ENCODE measurements at regions not wholly inside any gene's neighbourhood (a gene's known extent, or its start where the extent isn't known, plus 50 kb on each side); places are given as distances from the start of the nearest gene placed in this dataset.
"Not testable (repeated sequence)": the region's sequence is repeated elsewhere in the genome, so short reads cannot be mapped to it uniquely, and the experiment has no call there.

GRCh38 chr12:20006871-20007730 lies 361.2 kb upstream of the PDE3A start:
- H3K4me3 ChIP-seq (replicated peaks in 1 of 3; ENCODE audit: low read depth in 2 of 3, low read length in 3 of 3): no peak overlapping the region
- no peaks in the 10 kb centered on the region for H3K79me2 ChIP-seq (ENCODE audit: insufficient read depth, low read length)
- no peak overlapping the region for H3K9ac ChIP-seq (ENCODE audit: insufficient read depth, low read length, poor library complexity, severe bottlenecking)
- intact Hi-C loops (cut with micrococcal nuclease): no loop called here
- Mint-ChIP-seq H3K27ac (no peak overlapping the region), H3K4me1 (no peaks in the 10 kb centered on the region), H3K27me3 (ENCODE audit: low read depth in 3 of 3) (peaks cover 0 to 1% (median 1%) of the 10 kb centered on the region in 3 donors), H3K9me3 (peaks cover 3 to 12% (median 7%) of the 10 kb centered on the region in 7 donors), H3K36me3 (no peaks in the 10 kb centered on the region), H3K4me3 (no peak overlapping the region)
- no peaks in the 10 kb centered on the region for H3K4me1 ChIP-seq (ENCODE audit: control insufficient read depth in 1 of 2, insufficient read depth in 2 of 2, low read length in 2 of 2)
- no peak for TF ChIP-seq CTCF (IDR thresholded peaks at IDR 0.05)
- no peaks in the 10 kb centered on the region for H3K36me3 ChIP-seq (replicated peaks in 1 of 2; ENCODE audit: control insufficient read depth in 1 of 2, insufficient read depth in 2 of 2, low read length in 2 of 2)
- no peak overlapping the region for H3K4me2 ChIP-seq (replicated peaks; ENCODE audit: extremely low read depth, low read length, poor library complexity, severe bottlenecking)
- H2AFZ ChIP-seq (ENCODE audit: insufficient read depth, low read depth, low read length, poor library complexity, severe bottlenecking): no peak overlapping the region
- H4K20me1 ChIP-seq (ENCODE audit: insufficient read depth, low read length): no peaks in the 10 kb centered on the region
- peaks cover 3 to 10% of the 10 kb centered on the region in 2 donors for H3K9me3 ChIP-seq (replicated peaks in 1 of 2; ENCODE audit: control insufficient read depth in 1 of 2, insufficient read depth in 1 of 2, low read length in 2 of 2)
- 100% methylated on average over 1 of the region's 8 CpGs for WGBS (ENCODE audit: insufficient coverage)
- H3K27me3 ChIP-seq (ENCODE audit: control insufficient read depth in 2 of 2, insufficient read depth in 2 of 2, low read length in 2 of 2): no peaks in the 10 kb centered on the region
- no peak for DNase-seq
- H3K27ac ChIP-seq (ENCODE audit: low read depth in 1 of 2, low read length in 2 of 2): no peak overlapping the region

- H3K36me3 Mint-ChIP-seq; H3K27me3 ChIP-seq (ENCODE audit: control insufficient read depth in 2 of 2, insufficient read depth in 2 of 2, low read length in 2 of 2); H3K27ac ChIP-seq (ENCODE audit: low read depth in 1 of 2, low read length in 2 of 2); H2AFZ ChIP-seq (ENCODE audit: insufficient read depth, low read depth, low read length, poor library complexity, severe bottlenecking); H3K4me2 ChIP-seq (replicated peaks; ENCODE audit: extremely low read depth, low read length, poor library complexity, severe bottlenecking); intact Hi-C loops (cut with micrococcal nuclease); H3K79me2 ChIP-seq (ENCODE audit: insufficient read depth, low read length); H3K4me3 Mint-ChIP-seq; H3K36me3 ChIP-seq (replicated peaks in 1 of 2; ENCODE audit: control insufficient read depth in 1 of 2, insufficient read depth in 2 of 2, low read length in 2 of 2); H4K20me1 ChIP-seq (ENCODE audit: insufficient read depth, low read length); H3K9ac ChIP-seq (ENCODE audit: insufficient read depth, low read length, poor library complexity, severe bottlenecking); H3K27me3 Mint-ChIP-seq (ENCODE audit: low read depth in 3 of 3); H3K4me1 ChIP-seq (ENCODE audit: control insufficient read depth in 1 of 2, insufficient read depth in 2 of 2, low read length in 2 of 2); H3K4me3 ChIP-seq (replicated peaks in 1 of 3; ENCODE audit: low read depth in 2 of 3, low read length in 3 of 3); DNase-seq: not testable (repeated sequence)
- Mint-ChIP-seq H3K27ac (peak overlapping the region in 1 of 7 donors; percentile 31), H3K4me1 (peaks cover 12% of the 10 kb centered on the region), H3K9me3 (peaks cover 3 to 15% (median 9%) of the 10 kb centered on the region in 7 donors)
- WGBS (ENCODE audit: insufficient coverage): 95% methylated on average over 6 of the region's 8 CpGs
- H3K9me3 ChIP-seq (replicated peaks in 1 of 2; ENCODE audit: control insufficient read depth in 1 of 2, insufficient read depth in 1 of 2, low read length in 2 of 2): peaks cover 3 to 10% of the 10 kb centered on the region in 2 donors
Observed at GRCh38 chr12:20009965-20010364, 358.4 kb upstream of the PDE3A start.
